Stimulated activated CD4-positive, alpha-beta T cell treated with anti-CD3 and anti-CD28 coated beads, Interleukin-4, amount 100 ng/mL, for 1 hour (primary cell): ENCODE measurements at regions not wholly inside any gene's neighbourhood (a gene's known extent, or its start where the extent isn't known, plus 50 kb on each side); places are given as distances from the start of the nearest gene placed in this dataset.
"Not testable (repeated sequence)": the region's sequence is repeated elsewhere in the genome, so short reads cannot be mapped to it uniquely, and the experiment has no call there.

ENCODE experiments used
- DNase-seq: peaks from one replicate; pipeline ENCODE4 v3.0.0-alpha.2; 2020

DNA sequence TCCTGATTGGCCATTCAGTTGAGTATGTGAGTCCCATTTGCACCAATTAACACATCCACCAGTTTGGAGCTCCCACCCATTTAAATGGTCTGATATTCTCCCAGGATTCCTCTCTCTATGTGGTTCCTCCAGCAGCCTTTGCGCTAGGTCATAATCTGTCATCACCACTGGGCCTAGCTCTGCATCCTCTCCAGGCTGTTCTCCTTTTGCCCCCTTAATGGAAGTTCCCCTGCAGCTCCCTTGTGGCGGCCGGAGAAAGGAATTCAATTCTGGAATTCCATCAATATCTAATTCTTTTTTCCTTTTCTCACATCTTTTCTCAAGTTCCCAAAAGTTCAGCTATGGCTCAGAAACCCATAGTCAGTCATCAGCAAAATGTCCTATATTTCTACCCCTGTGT lies 2184.4 kb upstream of the AGA start:
- DNase-seq = no peak

- DNase-seq = no peak
Observed at GRCh38 chr4:179631321-179631720, 2189.1 kb upstream of the AGA start.

GRCh38 chr4:179634862-179635261 lies 2192.6 kb upstream of the AGA start:
- DNase-seq = no peak

DNA sequence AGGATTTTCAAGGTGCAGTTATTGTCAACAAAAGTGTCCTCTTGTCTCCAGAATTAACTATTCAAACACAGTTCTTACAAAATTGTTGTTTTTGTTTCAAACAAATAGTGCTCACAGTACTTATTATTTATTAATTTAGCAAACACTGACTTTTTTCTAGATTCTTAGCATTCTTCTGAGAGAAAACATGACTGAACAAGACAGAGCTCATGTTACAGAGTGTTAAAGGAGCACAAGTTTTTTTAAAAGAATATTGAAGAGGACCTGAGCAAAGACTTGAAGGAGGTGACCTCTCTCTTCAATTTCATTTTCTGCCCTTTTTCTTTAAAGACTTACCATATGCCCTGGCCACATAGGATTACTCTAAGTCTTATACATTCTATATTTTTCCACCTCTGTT lies 2220.3 kb upstream of the AGA start:
- no peak for DNase-seq

- no peak for DNase-seq
Observed at GRCh38 chr4:179663641-179664429, 2221.6 kb upstream of the AGA start.

- no peak for DNase-seq
Observed at GRCh38 chr4:179664430-179665027, 2222.3 kb upstream of the AGA start.

GRCh38 chr4:179666226-179666625 lies 2224.0 kb upstream of the AGA start:
- DNase-seq = no peak

DNA sequence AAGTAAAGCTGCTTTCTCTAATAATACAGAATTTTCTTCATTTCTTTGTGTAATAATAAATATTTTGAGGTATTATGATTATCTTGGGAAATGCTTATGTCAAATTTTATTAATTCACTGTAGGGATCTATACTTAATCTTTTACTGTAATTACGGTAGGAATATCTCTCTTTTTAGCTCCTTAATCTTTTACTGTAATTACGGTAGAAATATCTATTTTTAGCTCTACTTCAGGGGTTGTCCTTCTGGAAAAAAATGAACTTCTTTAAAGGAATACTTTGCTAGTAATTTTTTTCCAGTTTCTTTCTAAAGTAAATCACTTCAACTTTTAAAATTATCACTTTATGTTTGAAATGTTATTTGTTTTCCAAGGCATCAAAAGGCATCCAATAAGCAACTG lies 2229.4 kb upstream of the AGA start:
- no peak for DNase-seq

DNA sequence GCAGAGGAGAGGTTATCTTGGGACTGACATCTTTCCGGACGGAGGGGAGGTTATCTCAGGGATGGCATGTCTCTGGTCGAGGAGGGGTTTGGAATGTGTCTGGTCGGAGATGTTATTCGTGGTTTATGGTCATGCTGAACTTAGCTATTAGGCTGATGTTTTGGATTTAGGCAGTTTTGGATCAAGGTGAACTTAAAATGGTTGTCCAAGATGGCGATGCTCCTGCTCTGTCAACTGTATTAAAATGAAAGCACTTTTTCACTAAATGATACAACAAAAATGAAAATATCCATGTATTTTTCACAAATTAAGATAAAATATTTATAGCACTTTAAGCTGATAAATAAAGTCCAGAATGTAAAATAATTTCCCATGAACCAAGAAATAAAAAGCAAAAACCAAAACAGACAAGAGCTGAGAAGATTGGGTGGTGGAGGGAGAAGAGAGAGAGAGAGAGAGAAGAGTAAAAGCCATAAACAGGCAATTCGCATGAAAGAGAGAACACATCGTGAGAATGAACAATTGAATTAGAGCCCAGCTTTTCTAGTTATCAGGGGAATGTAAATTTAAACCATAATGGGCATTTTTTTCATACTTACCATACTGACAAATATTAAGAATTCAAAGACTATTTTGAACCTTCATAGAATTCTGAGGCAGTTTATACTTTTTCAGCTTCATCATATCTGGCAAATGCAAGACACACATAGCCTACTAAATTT lies 2236.0 kb upstream of the AGA start:
- no peak for DNase-seq

DNA sequence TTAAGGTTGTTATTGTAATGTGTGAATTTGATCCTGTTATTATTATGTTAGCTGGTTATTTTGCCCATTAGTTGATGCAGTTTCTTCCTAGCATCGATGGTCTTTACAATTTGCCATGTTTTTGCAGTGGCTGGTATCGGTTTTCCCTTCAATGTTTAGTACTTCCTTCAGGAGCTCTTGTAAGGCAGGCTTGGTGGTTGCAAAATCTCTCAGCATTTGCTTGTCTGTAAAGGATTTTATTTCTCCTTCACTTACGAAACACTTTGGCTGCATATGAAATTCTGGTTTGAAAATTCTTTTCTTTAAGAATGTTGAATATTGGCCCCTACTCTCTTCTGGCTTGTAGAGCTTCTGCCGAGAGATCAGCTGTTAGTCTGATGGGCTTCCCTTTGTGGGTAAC lies 2241.4 kb upstream of the AGA start:
- not testable (repeated sequence) for DNase-seq

GRCh38 chr4:179692222-179692621 lies 2250.0 kb upstream of the AGA start:
- DNase-seq = no peak

DNA sequence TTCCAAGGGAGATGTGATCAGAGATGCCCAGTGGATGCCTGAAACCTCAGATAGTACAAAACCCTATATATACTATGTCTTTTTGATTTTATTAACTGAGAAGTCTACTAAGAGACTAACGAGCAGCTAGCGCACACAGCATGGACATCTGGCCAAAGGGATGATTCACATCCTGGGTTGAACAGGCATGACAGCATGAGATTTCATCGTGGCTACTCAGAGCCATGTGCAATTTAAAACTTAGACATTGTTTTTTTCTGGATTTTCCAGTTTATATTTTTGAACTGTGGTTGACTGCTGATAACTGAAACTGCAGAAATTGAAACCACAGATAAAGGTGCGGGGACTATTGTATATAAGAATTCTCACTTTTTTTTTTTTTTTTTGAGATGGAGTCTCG lies 2252.9 kb upstream of the AGA start:
- DNase-seq = no peak

DNA sequence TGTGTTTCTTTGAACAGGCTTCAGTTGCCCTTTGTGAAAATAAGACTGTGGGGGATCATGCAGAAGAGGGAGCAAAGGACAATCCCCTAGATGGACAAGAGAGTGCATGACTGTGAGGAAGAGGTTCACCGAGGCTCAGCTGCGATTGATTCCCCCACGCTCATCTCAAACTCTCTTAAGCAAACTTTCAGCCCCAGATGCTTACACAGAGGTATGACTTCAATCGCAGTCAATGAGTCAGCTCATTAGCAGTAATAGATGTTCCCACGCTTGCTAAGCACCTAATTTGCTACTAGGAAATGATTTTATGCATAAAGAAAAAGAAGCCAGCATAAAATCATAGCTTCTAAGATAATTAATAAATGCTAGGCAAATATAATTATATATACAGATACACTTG lies 2256.1 kb upstream of the AGA start:
- DNase-seq = no peak

GRCh38 chr4:179709961-179710624 lies 2267.9 kb upstream of the AGA start:
- no peak for DNase-seq

DNA sequence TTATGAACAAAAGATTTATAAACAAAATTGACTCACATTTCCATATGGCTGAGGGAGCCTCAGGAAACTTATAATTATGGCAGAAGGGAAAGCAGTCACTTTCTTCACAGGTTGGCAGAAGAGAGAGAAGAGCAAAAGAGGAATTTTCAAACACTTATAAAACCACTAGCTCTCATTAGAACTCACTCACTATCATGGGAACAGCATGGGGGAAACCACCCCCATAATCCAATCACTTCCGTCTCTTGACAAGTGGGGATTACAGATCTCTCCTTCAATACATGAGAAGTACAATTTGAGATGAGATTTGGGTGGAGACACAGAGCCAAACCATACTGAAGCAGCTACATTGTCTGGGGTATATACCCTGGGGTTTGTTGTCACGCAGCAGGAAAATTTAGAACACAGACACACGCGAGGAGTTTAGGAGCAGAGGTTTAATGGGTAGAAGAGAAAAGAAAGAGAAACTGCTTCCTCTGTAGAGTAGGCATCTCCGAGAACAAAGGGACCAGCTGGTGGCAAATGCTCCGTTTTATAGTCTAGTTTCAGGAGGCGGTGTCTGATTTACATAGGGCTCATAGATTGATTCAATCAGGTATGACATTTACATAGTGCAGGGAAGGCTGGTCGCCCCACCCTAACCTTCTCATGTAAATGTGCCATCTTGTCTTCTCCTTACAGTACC lies 2277.7 kb upstream of the AGA start:
- no peak for DNase-seq

GRCh38 chr4:179726491-179726890 lies 2284.3 kb upstream of the AGA start:
- DNase-seq = not testable (repeated sequence)

DNA sequence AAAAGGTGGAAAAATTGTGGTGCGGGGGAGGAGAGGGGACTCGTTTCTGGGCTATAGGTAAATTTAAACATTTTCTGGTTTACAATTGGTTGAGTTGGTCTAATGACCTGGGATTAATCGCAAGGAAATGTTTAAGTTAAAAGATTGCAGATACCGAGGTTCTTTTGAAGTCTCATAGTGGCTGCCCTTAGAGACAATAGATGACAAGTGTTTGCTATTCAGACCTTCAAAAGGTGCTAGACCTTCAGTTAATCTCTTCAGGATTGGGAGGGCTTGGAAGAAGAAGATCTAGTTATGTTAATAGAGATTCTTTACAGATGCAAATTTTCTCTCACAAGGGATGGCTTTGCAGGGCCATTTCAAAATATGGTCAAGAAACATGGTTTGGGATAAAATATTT lies 2286.1 kb upstream of the AGA start:
- no peak for DNase-seq

DNA sequence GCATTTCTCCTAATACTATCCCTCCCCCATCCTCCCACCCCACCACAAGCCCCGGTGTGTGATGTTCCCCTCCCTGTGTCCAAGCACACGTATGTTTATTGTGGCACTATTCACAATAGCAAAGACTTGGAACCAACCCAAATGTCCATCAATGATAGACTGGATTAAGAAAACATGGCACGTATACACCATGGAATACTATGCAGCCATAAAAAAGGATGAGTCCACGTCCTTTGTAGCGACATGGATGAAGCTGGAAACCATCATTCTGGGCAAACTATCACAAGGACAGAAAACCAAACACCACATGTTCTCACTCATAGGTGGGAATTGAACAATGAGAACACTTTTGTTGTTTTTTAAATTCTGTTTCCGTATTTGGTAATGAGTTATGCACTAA lies 2294.6 kb upstream of the AGA start:
- DNase-seq = not testable (repeated sequence)

- no peak for DNase-seq
Observed at GRCh38 chr4:179738822-179739221, 2296.6 kb upstream of the AGA start.

GRCh38 chr4:179747218-179747910 lies 2305.1 kb upstream of the AGA start:
- no peak for DNase-seq

DNA sequence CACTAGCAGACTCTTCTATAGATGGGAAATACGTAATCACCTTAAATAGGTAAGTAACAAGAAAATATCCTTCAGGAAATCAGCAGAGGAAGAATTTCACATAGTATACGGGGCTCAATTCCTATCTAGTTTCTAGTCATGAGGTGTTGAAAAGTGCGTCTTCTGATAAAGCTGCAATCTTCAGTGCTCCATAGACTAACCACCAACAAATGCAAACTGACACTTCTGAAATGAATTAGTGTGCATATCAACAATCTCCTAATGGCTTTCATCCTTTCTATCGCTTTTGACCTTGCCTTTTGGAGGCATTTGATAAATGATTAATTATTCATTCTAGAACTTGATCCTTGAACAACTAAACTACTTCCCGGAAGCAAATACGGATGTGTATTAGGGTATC lies 2306.6 kb upstream of the AGA start:
- no peak for DNase-seq

DNA sequence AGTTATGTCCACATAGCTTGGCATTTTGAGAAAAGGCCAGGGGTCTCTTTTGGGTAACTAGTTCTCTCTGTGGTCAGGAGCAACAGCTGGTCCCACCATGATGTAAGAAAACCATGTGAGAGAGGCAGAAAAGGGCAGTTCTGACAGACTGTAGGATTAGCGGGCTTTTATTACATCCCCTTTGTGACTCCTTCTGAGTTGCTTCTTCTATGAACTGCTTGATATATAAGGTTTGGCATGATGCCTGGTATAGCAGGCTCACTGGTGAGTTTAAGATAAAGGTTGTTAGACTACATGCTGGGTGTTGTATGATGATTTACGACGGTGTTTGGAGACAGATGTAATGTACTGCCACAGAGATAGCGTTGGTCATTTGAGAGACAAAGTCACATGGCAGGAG lies 2308.1 kb upstream of the AGA start:
- DNase-seq = no peak
